ENCODE measurements at regions not wholly inside any gene's neighbourhood (a gene's known extent, or its start where the extent isn't known, plus 50 kb on each side); places are given as distances from the start of the nearest gene placed in this dataset.

DNA sequence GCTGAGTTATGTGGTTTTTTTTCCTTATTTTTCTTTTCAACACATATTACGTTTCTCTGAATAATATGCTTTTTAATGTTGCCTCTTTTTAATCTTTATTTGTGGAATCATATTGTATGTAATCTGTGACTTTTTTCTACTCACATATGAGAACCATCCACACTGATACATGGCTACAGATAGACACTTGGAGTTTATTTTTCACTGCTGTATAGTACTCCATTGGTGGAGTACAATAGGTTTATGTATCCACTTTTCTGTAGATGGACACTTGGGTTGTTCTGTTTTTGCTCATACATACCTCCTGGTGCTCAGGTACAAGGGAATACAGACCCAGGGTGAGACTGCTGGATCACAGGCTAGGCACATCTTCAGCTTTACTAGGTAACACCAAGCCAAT lies 71.5 kb upstream of the ERG start:
- TF ChIP-seq, protein P1, sequence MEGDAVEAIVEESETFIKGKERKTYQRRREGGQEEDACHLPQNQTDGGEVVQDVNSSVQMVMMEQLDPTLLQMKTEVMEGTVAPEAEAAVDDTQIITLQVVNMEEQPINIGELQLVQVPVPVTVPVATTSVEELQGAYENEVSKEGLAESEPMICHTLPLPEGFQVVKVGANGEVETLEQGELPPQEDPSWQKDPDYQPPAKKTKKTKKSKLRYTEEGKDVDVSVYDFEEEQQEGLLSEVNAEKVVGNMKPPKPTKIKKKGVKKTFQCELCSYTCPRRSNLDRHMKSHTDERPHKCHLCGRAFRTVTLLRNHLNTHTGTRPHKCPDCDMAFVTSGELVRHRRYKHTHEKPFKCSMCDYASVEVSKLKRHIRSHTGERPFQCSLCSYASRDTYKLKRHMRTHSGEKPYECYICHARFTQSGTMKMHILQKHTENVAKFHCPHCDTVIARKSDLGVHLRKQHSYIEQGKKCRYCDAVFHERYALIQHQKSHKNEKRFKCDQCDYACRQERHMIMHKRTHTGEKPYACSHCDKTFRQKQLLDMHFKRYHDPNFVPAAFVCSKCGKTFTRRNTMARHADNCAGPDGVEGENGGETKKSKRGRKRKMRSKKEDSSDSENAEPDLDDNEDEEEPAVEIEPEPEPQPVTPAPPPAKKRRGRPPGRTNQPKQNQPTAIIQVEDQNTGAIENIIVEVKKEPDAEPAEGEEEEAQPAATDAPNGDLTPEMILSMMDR (IDR thresholded peaks at IDR 0.05; ENCODE audit: low read depth, low read length) = no peak
- Histone ChIP-seq H3K27me3 (ENCODE audit: control insufficient read depth, insufficient read depth, low read length) (peaks cover 16% of the 10 kb centered on the region), H3K27ac (ENCODE audit: low read depth, low read length) (no peak overlapping the region), H3K4me3 (ENCODE audit: low read depth, low read length) (no peak overlapping the region), H3K9me3 (ENCODE audit: control insufficient read depth, insufficient read depth, low read length) (no peaks in the 10 kb centered on the region)
- DNase-seq (ENCODE audit: low read depth, low spot score) = no peak
- POLR2A ChIA-PET = no interaction called here
- CTCF ChIA-PET = no interaction called here

DNA sequence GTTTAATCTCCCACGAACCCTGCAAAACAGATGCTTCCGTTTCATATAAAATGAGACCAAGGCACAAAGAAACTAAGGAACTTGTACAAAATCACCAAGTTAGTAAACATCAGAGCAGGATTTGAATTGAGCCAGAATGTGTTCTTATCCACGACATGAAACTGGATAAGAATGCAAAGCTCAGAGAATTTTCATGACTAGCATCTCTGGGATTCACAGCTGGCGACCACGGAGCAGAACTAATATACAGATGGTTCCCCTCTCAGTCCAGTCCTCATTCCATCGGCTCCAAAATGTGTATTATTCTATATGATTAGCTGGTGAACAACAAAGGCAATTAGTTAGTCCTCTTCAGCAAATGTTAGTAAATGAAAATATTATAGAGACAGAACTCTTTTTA lies 72.3 kb upstream of the ERG start:
- ChIA-PET CTCF (no interaction called here), POLR2A (no interaction called here)
- no peak overlapping the region for H3K4me3 ChIP-seq (ENCODE audit: low read depth, low read length)
- TF ChIP-seq, protein P1 (IDR thresholded peaks at IDR 0.05; ENCODE audit: low read depth, low read length) = no peak
- H3K27me3 ChIP-seq (ENCODE audit: control insufficient read depth, insufficient read depth, low read length) = peaks cover 20% of the 10 kb centered on the region
- no peak for DNase-seq (ENCODE audit: low read depth, low spot score)
- H3K27ac ChIP-seq (ENCODE audit: low read depth, low read length) = no peak overlapping the region
- no peaks in the 10 kb centered on the region for H3K9me3 ChIP-seq (ENCODE audit: control insufficient read depth, insufficient read depth, low read length)

DNA sequence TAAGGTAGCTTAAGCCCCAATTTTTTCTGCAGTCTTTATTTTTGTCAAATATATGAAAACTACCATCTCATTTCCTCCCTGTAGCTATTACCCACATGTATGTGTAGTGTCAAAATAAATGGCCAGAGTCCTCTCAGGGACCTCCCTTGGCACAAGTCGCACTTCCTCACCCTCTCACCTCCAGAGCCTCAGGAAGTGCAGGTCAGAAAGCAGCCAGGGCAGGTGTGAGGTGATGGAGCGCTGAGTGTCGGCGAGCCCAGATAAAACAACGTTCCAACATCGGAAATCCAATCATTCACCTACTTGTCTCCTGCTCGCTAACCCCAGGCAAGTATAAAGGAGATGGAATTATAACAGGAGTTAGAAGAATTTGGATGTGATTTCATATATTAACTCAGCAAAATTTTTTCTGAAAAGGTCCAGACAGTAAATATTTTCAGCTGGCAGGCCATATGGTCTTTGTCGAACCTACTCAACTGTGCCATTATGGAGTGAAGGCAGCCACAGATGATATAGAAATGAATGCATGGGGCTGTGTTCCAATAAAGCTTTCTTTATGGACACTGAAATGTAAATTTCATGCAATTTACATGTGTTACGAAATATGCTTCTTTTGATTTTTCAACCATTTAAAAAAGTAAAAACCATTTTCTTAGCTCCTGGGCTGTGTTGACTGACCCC lies 76.8 kb upstream of the ERG start:
- Histone ChIP-seq H3K27me3 (ENCODE audit: control insufficient read depth, insufficient read depth, low read length) (peaks cover 8% of the 10 kb centered on the region), H3K4me3 (ENCODE audit: low read depth, low read length) (no peak overlapping the region), H3K9me3 (ENCODE audit: control insufficient read depth, insufficient read depth, low read length) (no peaks in the 10 kb centered on the region), H3K27ac (ENCODE audit: low read depth, low read length) (no peak overlapping the region)
- no peak for DNase-seq (ENCODE audit: low read depth, low spot score)
- CTCF ChIA-PET = no interaction called here
- POLR2A ChIA-PET = no interaction called here
- TF ChIP-seq, protein P1 (IDR thresholded peaks at IDR 0.05; ENCODE audit: low read depth, low read length) = no peak

DNA sequence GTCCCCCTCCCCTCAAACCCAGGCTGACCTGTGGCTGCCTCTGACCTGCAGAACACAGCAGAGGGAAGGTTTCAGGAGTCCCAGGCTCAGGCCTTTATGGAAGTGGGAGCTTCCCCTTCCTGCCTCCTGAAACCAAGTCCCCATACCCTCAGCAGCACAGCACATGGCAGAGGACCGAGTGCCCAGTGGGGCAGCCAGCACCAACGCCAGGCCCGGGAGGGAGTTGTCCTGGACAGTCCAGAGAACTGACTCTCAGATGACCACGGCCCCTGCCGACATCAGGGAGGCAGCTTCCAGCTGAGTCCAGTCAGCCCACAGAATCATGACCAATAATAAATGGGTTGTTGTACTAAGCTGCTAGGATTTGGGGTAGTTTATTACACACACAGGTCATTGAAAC lies 79.6 kb upstream of the ERG start:
- CTCF ChIA-PET = no interaction called here
- no peak for DNase-seq (ENCODE audit: low read depth, low spot score)
- peaks cover 8% of the 10 kb centered on the region for H3K27me3 ChIP-seq (ENCODE audit: control insufficient read depth, insufficient read depth, low read length)
- H3K27ac ChIP-seq (ENCODE audit: low read depth, low read length) = no peak overlapping the region
- POLR2A ChIA-PET = no interaction called here
- no peaks in the 10 kb centered on the region for H3K9me3 ChIP-seq (ENCODE audit: control insufficient read depth, insufficient read depth, low read length)
- TF ChIP-seq, protein P1 (IDR thresholded peaks at IDR 0.05; ENCODE audit: low read depth, low read length) = no peak
- H3K4me3 ChIP-seq (ENCODE audit: low read depth, low read length) = no peak overlapping the region

DNA sequence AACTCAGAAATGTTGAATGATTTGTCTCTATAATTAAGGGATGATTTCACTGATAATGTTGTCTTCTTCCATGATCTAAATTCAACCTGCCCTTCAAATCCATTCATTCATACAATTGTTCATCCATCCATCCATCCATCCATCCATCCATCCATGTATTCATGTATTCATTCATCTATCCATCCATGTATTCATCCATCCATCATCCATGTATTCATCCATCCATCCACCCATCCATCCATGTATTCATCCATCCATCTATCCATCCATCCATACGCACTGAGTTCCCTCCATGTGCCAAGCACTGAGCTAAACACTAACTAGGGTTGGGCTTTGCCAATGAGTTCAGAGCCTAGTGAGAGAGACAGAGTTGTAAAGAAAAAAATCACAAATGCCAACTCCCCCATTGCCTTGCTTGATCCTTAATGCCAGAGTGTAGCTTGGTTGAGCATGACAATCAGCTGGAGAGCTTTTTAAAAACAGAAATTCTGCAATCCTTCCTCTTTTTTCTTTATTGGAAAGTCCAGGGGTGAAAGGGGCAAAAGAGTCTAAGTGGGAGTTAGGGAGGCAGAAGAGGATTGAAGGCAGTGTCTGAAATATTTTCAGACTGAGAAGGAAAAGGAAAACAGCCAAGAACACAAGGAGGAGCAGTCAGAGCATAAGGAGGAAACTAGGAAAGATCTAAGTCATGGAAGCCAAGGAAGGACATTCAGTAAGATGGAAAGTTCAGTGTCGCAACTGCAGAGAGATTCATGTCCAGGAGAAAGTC lies 92.4 kb upstream of the ERG start:
- Histone ChIP-seq H3K27ac (ENCODE audit: low read depth, low read length) (no peak overlapping the region), H3K9me3 (ENCODE audit: control insufficient read depth, insufficient read depth, low read length) (no peaks in the 10 kb centered on the region), H3K27me3 (ENCODE audit: control insufficient read depth, insufficient read depth, low read length) (peaks cover 12% of the 10 kb centered on the region), H3K4me3 (ENCODE audit: low read depth, low read length) (no peak overlapping the region)
- DNase-seq (ENCODE audit: low read depth, low spot score) = no peak
- TF ChIP-seq, protein P1 (IDR thresholded peaks at IDR 0.05; ENCODE audit: low read depth, low read length) = no peak
- ChIA-PET CTCF (no interaction called here), POLR2A (no interaction called here)

All from AG04450 (cell line).